ENCODE measurements at regions not wholly inside any gene's neighbourhood (a gene's known extent, or its start where the extent isn't known, plus 50 kb on each side); places are given as distances from the start of the nearest gene placed in this dataset.

GRCh38 chr1:82045221-82045620 is 244.5 kb downstream of the ADGRL2 start:
- TF ChIP-seq CTCF (IDR thresholded peaks at IDR 0.05; ENCODE audit: low read length) (no peak), EZH2 (IDR thresholded peaks at IDR 0.05; ENCODE audit: borderline replicate concordance, low read length) (no peak)
